Heart left ventricle (tissue), 16 donors: ENCODE measurements at regions not wholly inside any gene's neighbourhood (a gene's known extent, or its start where the extent isn't known, plus 50 kb on each side); places are given as distances from the start of the nearest gene placed in this dataset.
"Not testable (repeated sequence)": the region's sequence is repeated elsewhere in the genome, so short reads cannot be mapped to it uniquely, and the experiment has no call there.

Source experiments
- ATAC-seq, 4 donors: fragments of 200-7000 bp; cut with Tn5 transposase; one replicate each; pipeline ENCODE4 v1.9.1; 2020 to 2022; ENCODE audit warnings: moderate library complexity in 4 of 4, mild to moderate bottlenecking in 3 of 4, moderate number of reproducible peaks in 1 of 4
- DNase-seq, 5 donors: peaks; one replicate each; pipeline ENCODE4 v3.0.0-alpha.2; 2020
- H3K27ac ChIP-seq, 12 donors: fragments of 200-600 bp; sonication (generic) in 4 of 12; one replicate each; pipeline versions ENCODE4 v1.5.0 to v1.8.0; 2016 to 2022; ENCODE audit warnings: mild to moderate bottlenecking in 2 of 12
- H3K27me3 ChIP-seq, 9 donors: fragments of 200-600 bp; sonication (generic) in 2 of 9; one replicate each; pipeline versions ENCODE4 v1.5.1 to v1.8.0; 2016 to 2022; ENCODE audit warnings: mild to moderate bottlenecking in 3 of 9
- H3K36me3 ChIP-seq, 9 donors: fragments of 200-600 bp; sonication (generic) in 2 of 9; one replicate each; pipeline versions ENCODE4 v1.5.0 to v1.8.0; 2018 to 2022; ENCODE audit warnings: mild to moderate bottlenecking in 2 of 9
- H3K4me1 ChIP-seq, 12 donors: fragments of 200-600 bp; sonication (generic) in 4 of 12; one replicate each; pipeline versions ENCODE4 v1.5.0 to v1.8.0; 2016 to 2022; ENCODE audit warnings: mild to moderate bottlenecking in 3 of 12
- H3K4me3 ChIP-seq, 12 donors: fragments of 200-600 bp; sonication (generic) in 4 of 12; one replicate each; pipeline versions ENCODE4 v1.5.0 to v1.8.0; 2017 to 2022; ENCODE audit warnings: mild to moderate bottlenecking in 9 of 12, moderate library complexity in 4 of 12
- H3K9me3 ChIP-seq, 12 donors: fragments of 200-600 bp; sonication (generic) in 4 of 12; one replicate each; pipeline versions ENCODE4 v1.5.0 to v1.8.0; 2016 to 2022; ENCODE audit warnings: mild to moderate bottlenecking in 1 of 12
- CTCF ChIP-seq, 12 donors: fragments of 200-600 bp; sonication (generic) in 4 of 12; IDR thresholded peaks; one replicate each; pipeline versions ENCODE4 v1.5.0 to v1.8.0; 2018 to 2022; ENCODE audit warnings: antibody characterized with exemption in 12 of 12, mild to moderate bottlenecking in 5 of 12
- POLR2A ChIP-seq, 2 donors: fragments of 450-650 bp; IDR thresholded peaks; one replicate each; pipeline ENCODE4 v1.6.1; 2017; ENCODE audit warnings: antibody characterized with exemption in 2 of 2, mild to moderate bottlenecking in 2 of 2, moderate library complexity in 2 of 2
- WGBS, 4 donors: extraction: QIAGEN DNeasy Blood & Tissue Kit in 2 of 4; methylation state at CpG; one replicate each; pipeline versions ENCODE4 v1.1.5 to v1.1.7; 2013 to 2018; 5-methylcytosine and 5-hydroxymethylcytosine counted together
- intact Hi-C, 10 donors: fragments of 100-400 bp; cut with DNase I; formaldehyde crosslinking; loops; one replicate each; pipeline versions ENCODE4 v1.11.1 to v1.14.2; 2022
- donor health status: ischemic (EF 13 %, LVEDD 7.1; RV severe dilation, severe dysfunction).
- donor health status: healthy with polysubstance abuse.
- donor health status: DM: no; HTN: yes; CAD: no.
- donor health status: DM: no; HTN: no; CAD: no.
- donor health status: ischemic (EF 25% LVEDD 6.9; RV normal size, moderate dysfunction).
- donor health status: ischemic (EF 25% LVEDD 5.7; RV mildly dilated, moderate dysfunction).
- donor health status: healthy.
- donor health status: DM: yes; HTN: yes; CAD: no.
- donor health status: ischemic (EF 35%, LVEDD 5.7; RV mildly dilated, moderate dysfunction).
- donor health status: nonischemic (EF 11% LVEDD 7.7; RV severe dilation, severe dysfunction).
- donor health status: DM: yes; HTN: yes; CAD: no.
- donor health status: PGD.
- donor health status: ischemic (EF 29% LVEDD 5.4; RV normal size, mild dysfunction).
- donor health status: nonischemic (EF 23%, LVEDD 6.1; RV moderate dilation, normal function).

- Histone ChIP-seq H3K4me1 (no peaks in the 10 kb centered on the region), H3K27ac (no peak overlapping the region), H3K36me3 (no peaks in the 10 kb centered on the region), H3K9me3 (peaks cover 0 to 4% (median 0%) of the 10 kb centered on the region in 12 donors), H3K4me3 (no peak overlapping the region), H3K27me3 (no peaks in the 10 kb centered on the region)
- TF ChIP-seq POLR2A (IDR thresholded peaks at IDR 0.05) = no peak
- WGBS, 4 donors = 53 to 64% (median 57%) methylated on average over 8 of the region's 8 CpGs
- intact Hi-C loops = no loop called here
- DNase-seq (no peak), ATAC-seq (no peak)
Observed at GRCh38 chrX:1883772-1884171, 268.9 kb downstream of the ASMT start.

- TF ChIP-seq POLR2A (IDR thresholded peaks at IDR 0.05) = no peak
- no peak for TF ChIP-seq CTCF (IDR thresholded peaks at IDR 0.05)
- DNase-seq (no peak), ATAC-seq (no peak)
- peaks cover 0 to 2% (median 0%) of the 10 kb centered on the region in 12 donors for H3K9me3 ChIP-seq
- 76 to 96% (median 90%) methylated on average over 1 of the region's 1 CpG for WGBS, 4 donors
- no peaks in the 10 kb centered on the region for H3K27me3 ChIP-seq
- intact Hi-C loops = no loop called here
- H3K36me3 ChIP-seq = no peaks in the 10 kb centered on the region
- H3K4me3 ChIP-seq = no peak overlapping the region
- no peaks in the 10 kb centered on the region for H3K4me1 ChIP-seq
- H3K27ac ChIP-seq = no peak overlapping the region
Observed at GRCh38 chrX:1884446-1884845, 269.6 kb downstream of the ASMT start.

- intact Hi-C loops = no loop called here
- Histone ChIP-seq H3K27me3 (no peaks in the 10 kb centered on the region), H3K27ac (no peak overlapping the region), H3K36me3 (no peaks in the 10 kb centered on the region), H3K9me3 (peaks cover 0 to 2% (median 0%) of the 10 kb centered on the region in 12 donors), H3K4me1 (no peaks in the 10 kb centered on the region), H3K4me3 (no peak overlapping the region)
- ATAC-seq = no peak
- DNase-seq = no peak
- WGBS, 4 donors = 83 to 90% (median 88%) methylated on average over 12 of the region's 12 CpGs
- TF ChIP-seq POLR2A (IDR thresholded peaks at IDR 0.05) (no peak), CTCF (IDR thresholded peaks at IDR 0.05) (no peak)
Observed at GRCh38 chrX:1885116-1885515, 270.3 kb downstream of the ASMT start.

- H3K4me1 ChIP-seq, H3K36me3 ChIP-seq, H3K27me3 ChIP-seq, ATAC-seq, DNase-seq, H3K9me3 ChIP-seq, intact Hi-C loops, H3K4me3 ChIP-seq, H3K27ac ChIP-seq: not testable (repeated sequence)
- WGBS, 4 donors = 47 to 66% (median 57%) methylated on average over 8 to 9 of the region's 9 CpGs
Observed at GRCh38 chrX:1888305-1888704, 273.4 kb downstream of the ASMT start.

GRCh38 chrX:1894026-1894294 is 279.1 kb downstream of the ASMT start:
- intact Hi-C loops = no loop called here
- H3K9me3 ChIP-seq = peaks cover 0 to 5% (median 0%) of the 10 kb centered on the region in 12 donors
- H3K27ac ChIP-seq = no peak overlapping the region
- H3K36me3 ChIP-seq = no peaks in the 10 kb centered on the region
- no peaks in the 10 kb centered on the region for H3K4me1 ChIP-seq
- TF ChIP-seq POLR2A (IDR thresholded peaks at IDR 0.05) (no peak), CTCF (IDR thresholded peaks at IDR 0.05) (no peak)
- 75 to 84% (median 81%) methylated on average over 9 of the region's 9 CpGs for WGBS, 4 donors
- H3K4me3 ChIP-seq = no peak overlapping the region
- H3K27me3 ChIP-seq = peaks cover 0 to 2% (median 0%) of the 10 kb centered on the region in 9 donors
- ATAC-seq (no peak), DNase-seq (no peak)
